B cell (primary cell): ENCODE measurements at regions not wholly inside any gene's neighbourhood (a gene's known extent, or its start where the extent isn't known, plus 50 kb on each side); places are given as distances from the start of the nearest gene placed in this dataset.

ENCODE experiments used
- ATAC-seq: fragments of 200-7000 bp; cut with Tn5 transposase; one replicate; pipeline ENCODE4 v1.10.0; 2021; ENCODE audit warnings: low read depth, mild to moderate bottlenecking, moderate number of reproducible peaks, moderate library complexity
- CTCF ChIA-PET: fragments of 350-600 bp; sonication (Branson Sonifier 250); formaldehyde crosslinking; loops from one replicate; lab custom pipeline; 2021; ENCODE audit warnings: antibody characterized with exemption, inconsistent platforms; lab: Charles Lee
- POLR2A ChIA-PET: fragments of 350-600 bp; sonication (Branson Sonifier 250); formaldehyde crosslinking; loops from one replicate; lab custom pipeline; 2021; ENCODE audit warnings: antibody characterized with exemption; lab: Charles Lee
- DNase-seq: peaks from one replicate; pipeline ENCODE4 v3.0.0; 2013
- H2AFZ ChIP-seq: 2 replicates; pipeline ENCODE4 v1.6.1; 2012; ENCODE audit warnings: mild to moderate bottlenecking, low read depth, low read length; ENCODE audit not compliant: insufficient read depth, poor library complexity, severe bottlenecking
- H3K27ac ChIP-seq, 2 donors: 1 replicate in 1 of 2; 2 replicates in 1 of 2; pipeline ENCODE4 v1.5.1; 2012 to 2013; ENCODE audit warnings: low read length in 2 of 2, mild to moderate bottlenecking in 2 of 2, moderate library complexity in 1 of 2
- H3K27me3 ChIP-seq, 4 experiments: fragments of 200-600 bp in 1 of 4; sonication (generic) in 1 of 4; replicated peaks in 1 of 4; 1 replicate in 2 of 4; 2 replicates in 2 of 4; pipeline versions ENCODE4 v1.6.1 to v1.7.0; 2013 to 2016; ENCODE audit warnings: low read length in 3 of 4, mild to moderate bottlenecking in 2 of 4, mixed read lengths in 1 of 4, moderate library complexity in 1 of 4; ENCODE audit not compliant: insufficient read depth in 4 of 4, control insufficient read depth in 3 of 4; ENCODE audit errors: control extremely low read depth in 1 of 4
- H3K36me3 ChIP-seq, 2 experiments: replicated peaks in 1 of 2; 1 replicate in 1 of 2; 2 replicates in 1 of 2; pipeline versions ENCODE4 v1.6.1 to v1.7.1; 2013; ENCODE audit warnings: low read length in 1 of 2; ENCODE audit not compliant: insufficient read depth in 2 of 2, control insufficient read depth in 1 of 2; ENCODE audit errors: control extremely low read depth in 1 of 2, extremely low read depth in 1 of 2
- H3K4me1 ChIP-seq, 2 donors: fragments of 200-600 bp in 1 of 2; sonication (generic) in 1 of 2; 1 replicate in 1 of 2; 2 replicates in 1 of 2; pipeline versions ENCODE4 v1.5.1 to v1.6.1; 2013 to 2017; ENCODE audit warnings: low read length in 2 of 2; ENCODE audit not compliant: control insufficient read depth in 2 of 2, insufficient read depth in 2 of 2
- H3K4me2 ChIP-seq: replicated peaks from 2 replicates; pipeline ENCODE3; 2012; ENCODE audit warnings: mild to moderate bottlenecking, low read depth, low read length; ENCODE audit not compliant: poor library complexity, severe bottlenecking
- H3K4me3 ChIP-seq, 5 experiments: fragments of 200-600 bp in 1 of 5; sonication (generic) in 1 of 5; 1 replicate in 3 of 5; 2 replicates in 2 of 5; pipeline versions ENCODE4 v1.5.1 to v1.7.0; 2011 to 2016; ENCODE audit warnings: low read length in 4 of 5, mild to moderate bottlenecking in 4 of 5, low read depth in 2 of 5, control low read depth in 1 of 5, moderate library complexity in 1 of 5; ENCODE audit not compliant: insufficient read depth in 1 of 5; ENCODE audit errors: control extremely low read depth in 1 of 5, extremely low read depth in 1 of 5
- H3K79me2 ChIP-seq: fragments of 200-600 bp; sonication (generic); one replicate; pipeline ENCODE4 v1.6.0; 2016; ENCODE audit warnings: low read length; ENCODE audit not compliant: control insufficient read depth, insufficient read depth
- H3K9ac ChIP-seq: fragments of 200-600 bp; sonication (generic); 2 replicates; pipeline ENCODE4 v1.6.1; 2017; ENCODE audit warnings: mild to moderate bottlenecking, low read length, moderate library complexity
- H3K9me3 ChIP-seq, 3 donors: one replicate each; pipeline versions ENCODE4 v1.6.1 to v1.7.1; 2013; ENCODE audit warnings: low read length in 2 of 3; ENCODE audit not compliant: control insufficient read depth in 2 of 3, insufficient read depth in 1 of 3; ENCODE audit errors: control extremely low read depth in 1 of 3
- H4K20me1 ChIP-seq: 2 replicates; pipeline ENCODE4 v1.6.0; 2012; ENCODE audit warnings: mild to moderate bottlenecking, low read length; ENCODE audit not compliant: insufficient read depth, control insufficient read depth, poor library complexity, severe bottlenecking
- H3K27ac Mint-ChIP-seq: one replicate; pipeline ENCODE4 v1.8.0; 2021; ENCODE audit warnings: mixed read lengths
- H3K27me3 Mint-ChIP-seq: one replicate; pipeline ENCODE4 v1.8.0; 2021; ENCODE audit warnings: mixed read lengths
- H3K4me1 Mint-ChIP-seq: one replicate; pipeline ENCODE4 v1.8.0; 2021; ENCODE audit warnings: mixed read lengths
- H3K4me3 Mint-ChIP-seq: one replicate; pipeline ENCODE4 v1.8.0; 2021; ENCODE audit warnings: mixed read lengths
- H3K9me3 Mint-ChIP-seq: one replicate; pipeline ENCODE4 v1.8.0; 2022; ENCODE audit warnings: mixed read lengths; ENCODE audit not compliant: insufficient read depth
- CTCF ChIP-seq: fragments of 200-600 bp; IDR thresholded peaks from one replicate; pipeline ENCODE4 v1.8.0; 2022; ENCODE audit warnings: antibody characterized with exemption, mild to moderate bottlenecking
- EZH2 ChIP-seq: IDR thresholded peaks from 2 replicates; pipeline ENCODE4 v1.6.1; 2012; ENCODE audit warnings: borderline replicate concordance, low read depth, mild to moderate bottlenecking, moderate library complexity, low read length; ENCODE audit not compliant: insufficient read depth, poor library complexity, severe bottlenecking
- WGBS: methylation state at CpG from one replicate; pipeline ENCODE4 v1.1.5; 2013; ENCODE audit warnings: missing lambda C conversion rate; ENCODE audit not compliant: insufficient coverage; 5-methylcytosine and 5-hydroxymethylcytosine counted together
- intact Hi-C: fragments of 100-400 bp; cut with micrococcal nuclease; formaldehyde crosslinking; loops from one replicate; pipeline ENCODE4 v1.10.0; 2022

GRCh38 chr6:2516059-2516458, 234.7 kb downstream of the MYLK4 start:
- ChIA-PET CTCF (no interaction called here), POLR2A (no interaction called here)
- Histone ChIP-seq H3K27me3 (peaks cover 0 to 5% (median 0%) of the 10 kb centered on the region in 4 experiments), H3K36me3 (no peaks in the 10 kb centered on the region), H2AFZ (no peak overlapping the region), H4K20me1 (no peaks in the 10 kb centered on the region), H3K27ac (no peak overlapping the region), H3K4me2 (no peak overlapping the region), H3K4me1 (no peaks in the 10 kb centered on the region), H3K4me3 (no peak overlapping the region), H3K9ac (no peak overlapping the region), H3K9me3 (peaks cover 4 to 8% (median 6%) of the 10 kb centered on the region in 3 donors), H3K79me2 (no peaks in the 10 kb centered on the region)
- WGBS, result 100% methylated on average over 3 of the region's 6 CpGs
- no peak for DNase-seq
- no peaks in the 10 kb centered on the region for H3K4me1 Mint-ChIP-seq
- H3K9me3 Mint-ChIP-seq, result peaks cover 2% of the 10 kb centered on the region
- ATAC-seq, result no peak
- no peak overlapping the region for H3K27ac Mint-ChIP-seq
- peaks cover 27% of the 10 kb centered on the region for H3K27me3 Mint-ChIP-seq
- no peak overlapping the region for H3K4me3 Mint-ChIP-seq
- intact Hi-C loops, result no loop called here
- TF ChIP-seq CTCF, result no peak
- no peak for TF ChIP-seq EZH2

GRCh38 chr6:2514965-2515543, 235.7 kb downstream of the MYLK4 start:
- 93% methylated on average over 15 of the region's 15 CpGs for WGBS

More at GRCh38 chr6:2514965-2515543, 235.7 kb downstream of the MYLK4 start:
- no peak overlapping the region for H3K27ac ChIP-seq
- no peak for ATAC-seq
- peaks cover 0 to 5% (median 0%) of the 10 kb centered on the region in 4 experiments for H3K27me3 ChIP-seq
- no peaks in the 10 kb centered on the region for H3K4me1 ChIP-seq
- H3K36me3 ChIP-seq, result no peaks in the 10 kb centered on the region
- intact Hi-C loops, result no loop called here
- H3K4me3 ChIP-seq, result no peak overlapping the region
- peaks cover 28% of the 10 kb centered on the region for H3K27me3 Mint-ChIP-seq
- H3K4me2 ChIP-seq, result no peak overlapping the region
- peaks cover 2 to 8% (median 4%) of the 10 kb centered on the region in 3 donors for H3K9me3 ChIP-seq
- CTCF ChIA-PET, result no interaction called here
- no peak for DNase-seq
- H3K79me2 ChIP-seq, result no peaks in the 10 kb centered on the region
- no peak for TF ChIP-seq CTCF
- TF ChIP-seq EZH2, result no peak
- no peak overlapping the region for H3K9ac ChIP-seq
- H4K20me1 ChIP-seq, result no peaks in the 10 kb centered on the region
- H3K27ac Mint-ChIP-seq, result no peak overlapping the region
- POLR2A ChIA-PET, result no interaction called here
- H2AFZ ChIP-seq, result no peak overlapping the region
- H3K4me3 Mint-ChIP-seq, result no peak overlapping the region
- H3K4me1 Mint-ChIP-seq, result no peaks in the 10 kb centered on the region
- peaks cover 2% of the 10 kb centered on the region for H3K9me3 Mint-ChIP-seq
